ENCODE measurements at regions not wholly inside any gene's neighbourhood (a gene's known extent, or its start where the extent isn't known, plus 50 kb on each side); places are given as distances from the start of the nearest gene placed in this dataset.

DNA sequence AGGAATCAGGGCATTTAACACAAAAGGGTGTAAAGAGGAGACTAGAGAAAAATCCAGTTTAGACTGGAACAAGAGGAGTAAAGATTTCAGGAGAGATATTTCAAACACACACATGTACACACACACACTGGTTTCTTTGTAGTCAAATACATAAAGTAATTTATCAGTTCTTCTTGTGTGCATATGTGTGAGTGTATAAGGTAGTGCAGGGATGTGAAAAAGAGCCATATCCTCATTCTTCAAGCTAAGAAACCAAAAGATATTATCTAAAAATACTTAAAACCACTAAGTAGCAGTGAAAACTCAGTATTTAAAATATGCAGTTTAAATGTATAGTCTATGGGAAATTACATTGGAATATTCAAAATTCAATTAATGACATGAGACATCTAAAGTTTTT is 52.5 kb upstream of the CARD18 start:
- ChIA-PET RAD21 (ENCODE audit: unreplicated experiment) (no interaction called here), POLR2A (no interaction called here), CTCF (no interaction called here), SMC1A (ENCODE audit: uncharacterized antibody, unreplicated experiment) (no interaction called here)
- H3K79me2 ChIP-seq (ENCODE audit: control insufficient read depth, insufficient read depth, low read length), result no peaks in the 10 kb centered on the region
- H3K9ac ChIP-seq (ENCODE audit: control insufficient read depth, insufficient read depth, low read length), result no peak overlapping the region
- H3K9me3 ChIP-seq (replicated peaks; ENCODE audit: control insufficient read depth, insufficient read depth, low read length), result no peaks in the 10 kb centered on the region
- H4K20me1 ChIP-seq (ENCODE audit: control insufficient read depth, insufficient read depth), result no peaks in the 10 kb centered on the region
- FAIRE-seq (no peak), ATAC-seq (no peak), DNase-seq (ENCODE audit: low read depth, low spot score) (no peak)
- no peak overlapping the region for H3K4me3 ChIP-seq
- H3K27me3 ChIP-seq (replicated peaks in 1 of 2; ENCODE audit: control insufficient read depth in 2 of 2, insufficient read depth in 2 of 2, low read length in 1 of 2), result no peaks in the 10 kb centered on the region
- no peak overlapping the region for H2AFZ ChIP-seq (ENCODE audit: control insufficient read depth, low read depth, low read length)
- no peaks in the 10 kb centered on the region for H3K4me1 ChIP-seq (ENCODE audit: control insufficient read depth, insufficient read depth, low read length)
- H3K27ac ChIP-seq (ENCODE audit: control insufficient read depth, insufficient read depth), result no peak overlapping the region
- in situ Hi-C loops (cut with MboI), result no loop called here
- BruUV-seq (replicated peaks), result no TSS peak
- intact Hi-C loops (cut with micrococcal nuclease; ENCODE audit: unreplicated experiment), result no loop called here
- H3K36me3 ChIP-seq (ENCODE audit: control insufficient read depth in 2 of 2, insufficient read depth in 2 of 2, low read length in 1 of 2), result no peaks in the 10 kb centered on the region
- H3K4me2 ChIP-seq (ENCODE audit: control insufficient read depth, insufficient read depth), result no peak overlapping the region
- TF ChIP-seq, protein P1, sequence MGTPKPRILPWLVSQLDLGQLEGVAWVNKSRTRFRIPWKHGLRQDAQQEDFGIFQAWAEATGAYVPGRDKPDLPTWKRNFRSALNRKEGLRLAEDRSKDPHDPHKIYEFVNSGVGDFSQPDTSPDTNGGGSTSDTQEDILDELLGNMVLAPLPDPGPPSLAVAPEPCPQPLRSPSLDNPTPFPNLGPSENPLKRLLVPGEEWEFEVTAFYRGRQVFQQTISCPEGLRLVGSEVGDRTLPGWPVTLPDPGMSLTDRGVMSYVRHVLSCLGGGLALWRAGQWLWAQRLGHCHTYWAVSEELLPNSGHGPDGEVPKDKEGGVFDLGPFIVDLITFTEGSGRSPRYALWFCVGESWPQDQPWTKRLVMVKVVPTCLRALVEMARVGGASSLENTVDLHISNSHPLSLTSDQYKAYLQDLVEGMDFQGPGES (IDR thresholded peaks at IDR 0.05), result no peak
- TF ChIP-seq NFYB (IDR thresholded peaks at IDR 0.05; ENCODE audit: insufficient read depth, low read depth, low read length) (no peak), RCOR1 (conservative IDR thresholded peaks at IDR 0.05; ENCODE audit: low read depth, low read length) (no peak), BHLHE40 (IDR thresholded peaks at IDR 0.05; ENCODE audit: borderline replicate concordance in 1 of 2, low read depth in 2 of 2, low read length in 1 of 2) (no peak), MEF2B (IDR thresholded peaks at IDR 0.05; ENCODE audit: partially characterized antibody, poor library complexity, severe bottlenecking) (no peak), ATF7 (IDR thresholded peaks at IDR 0.05; ENCODE audit: low read depth) (no peak), NRF1 (conservative IDR thresholded peaks at IDR 0.05; ENCODE audit: low read depth, low read length) (no peak), TCF12 (IDR thresholded peaks at IDR 0.05; ENCODE audit: low read depth, low read length) (no peak), IKZF1 (conservative IDR thresholded peaks at IDR 0.05) (no peak), JUND (IDR thresholded peaks at IDR 0.05; ENCODE audit: low read depth, low read length) (no peak), NFYA (IDR thresholded peaks at IDR 0.05; ENCODE audit: borderline replicate concordance, low read depth, low read length) (no peak)
- TF ChIP-seq, protein P2, sequence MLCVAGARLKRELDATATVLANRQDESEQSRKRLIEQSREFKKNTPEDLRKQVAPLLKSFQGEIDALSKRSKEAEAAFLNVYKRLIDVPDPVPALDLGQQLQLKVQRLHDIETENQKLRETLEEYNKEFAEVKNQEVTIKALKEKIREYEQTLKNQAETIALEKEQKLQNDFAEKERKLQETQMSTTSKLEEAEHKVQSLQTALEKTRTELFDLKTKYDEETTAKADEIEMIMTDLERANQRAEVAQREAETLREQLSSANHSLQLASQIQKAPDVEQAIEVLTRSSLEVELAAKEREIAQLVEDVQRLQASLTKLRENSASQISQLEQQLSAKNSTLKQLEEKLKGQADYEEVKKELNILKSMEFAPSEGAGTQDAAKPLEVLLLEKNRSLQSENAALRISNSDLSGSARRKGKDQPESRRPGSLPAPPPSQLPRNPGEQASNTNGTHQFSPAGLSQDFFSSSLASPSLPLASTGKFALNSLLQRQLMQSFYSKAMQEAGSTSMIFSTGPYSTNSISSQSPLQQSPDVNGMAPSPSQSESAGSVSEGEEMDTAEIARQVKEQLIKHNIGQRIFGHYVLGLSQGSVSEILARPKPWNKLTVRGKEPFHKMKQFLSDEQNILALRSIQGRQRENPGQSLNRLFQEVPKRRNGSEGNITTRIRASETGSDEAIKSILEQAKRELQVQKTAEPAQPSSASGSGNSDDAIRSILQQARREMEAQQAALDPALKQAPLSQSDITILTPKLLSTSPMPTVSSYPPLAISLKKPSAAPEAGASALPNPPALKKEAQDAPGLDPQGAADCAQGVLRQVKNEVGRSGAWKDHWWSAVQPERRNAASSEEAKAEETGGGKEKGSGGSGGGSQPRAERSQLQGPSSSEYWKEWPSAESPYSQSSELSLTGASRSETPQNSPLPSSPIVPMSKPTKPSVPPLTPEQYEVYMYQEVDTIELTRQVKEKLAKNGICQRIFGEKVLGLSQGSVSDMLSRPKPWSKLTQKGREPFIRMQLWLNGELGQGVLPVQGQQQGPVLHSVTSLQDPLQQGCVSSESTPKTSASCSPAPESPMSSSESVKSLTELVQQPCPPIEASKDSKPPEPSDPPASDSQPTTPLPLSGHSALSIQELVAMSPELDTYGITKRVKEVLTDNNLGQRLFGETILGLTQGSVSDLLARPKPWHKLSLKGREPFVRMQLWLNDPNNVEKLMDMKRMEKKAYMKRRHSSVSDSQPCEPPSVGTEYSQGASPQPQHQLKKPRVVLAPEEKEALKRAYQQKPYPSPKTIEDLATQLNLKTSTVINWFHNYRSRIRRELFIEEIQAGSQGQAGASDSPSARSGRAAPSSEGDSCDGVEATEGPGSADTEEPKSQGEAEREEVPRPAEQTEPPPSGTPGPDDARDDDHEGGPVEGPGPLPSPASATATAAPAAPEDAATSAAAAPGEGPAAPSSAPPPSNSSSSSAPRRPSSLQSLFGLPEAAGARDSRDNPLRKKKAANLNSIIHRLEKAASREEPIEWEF (IDR thresholded peaks at IDR 0.05; ENCODE audit: insufficient replicate concordance, low read depth, low read length), result no peak
- TF ChIP-seq, protein P3, sequence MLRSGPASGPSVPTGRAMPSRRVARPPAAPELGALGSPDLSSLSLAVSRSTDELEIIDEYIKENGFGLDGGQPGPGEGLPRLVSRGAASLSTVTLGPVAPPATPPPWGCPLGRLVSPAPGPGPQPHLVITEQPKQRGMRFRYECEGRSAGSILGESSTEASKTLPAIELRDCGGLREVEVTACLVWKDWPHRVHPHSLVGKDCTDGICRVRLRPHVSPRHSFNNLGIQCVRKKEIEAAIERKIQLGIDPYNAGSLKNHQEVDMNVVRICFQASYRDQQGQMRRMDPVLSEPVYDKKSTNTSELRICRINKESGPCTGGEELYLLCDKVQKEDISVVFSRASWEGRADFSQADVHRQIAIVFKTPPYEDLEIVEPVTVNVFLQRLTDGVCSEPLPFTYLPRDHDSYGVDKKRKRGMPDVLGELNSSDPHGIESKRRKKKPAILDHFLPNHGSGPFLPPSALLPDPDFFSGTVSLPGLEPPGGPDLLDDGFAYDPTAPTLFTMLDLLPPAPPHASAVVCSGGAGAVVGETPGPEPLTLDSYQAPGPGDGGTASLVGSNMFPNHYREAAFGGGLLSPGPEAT (IDR thresholded peaks at IDR 0.05; ENCODE audit: low read depth), result no peak
- TF ChIP-seq, protein P4, sequence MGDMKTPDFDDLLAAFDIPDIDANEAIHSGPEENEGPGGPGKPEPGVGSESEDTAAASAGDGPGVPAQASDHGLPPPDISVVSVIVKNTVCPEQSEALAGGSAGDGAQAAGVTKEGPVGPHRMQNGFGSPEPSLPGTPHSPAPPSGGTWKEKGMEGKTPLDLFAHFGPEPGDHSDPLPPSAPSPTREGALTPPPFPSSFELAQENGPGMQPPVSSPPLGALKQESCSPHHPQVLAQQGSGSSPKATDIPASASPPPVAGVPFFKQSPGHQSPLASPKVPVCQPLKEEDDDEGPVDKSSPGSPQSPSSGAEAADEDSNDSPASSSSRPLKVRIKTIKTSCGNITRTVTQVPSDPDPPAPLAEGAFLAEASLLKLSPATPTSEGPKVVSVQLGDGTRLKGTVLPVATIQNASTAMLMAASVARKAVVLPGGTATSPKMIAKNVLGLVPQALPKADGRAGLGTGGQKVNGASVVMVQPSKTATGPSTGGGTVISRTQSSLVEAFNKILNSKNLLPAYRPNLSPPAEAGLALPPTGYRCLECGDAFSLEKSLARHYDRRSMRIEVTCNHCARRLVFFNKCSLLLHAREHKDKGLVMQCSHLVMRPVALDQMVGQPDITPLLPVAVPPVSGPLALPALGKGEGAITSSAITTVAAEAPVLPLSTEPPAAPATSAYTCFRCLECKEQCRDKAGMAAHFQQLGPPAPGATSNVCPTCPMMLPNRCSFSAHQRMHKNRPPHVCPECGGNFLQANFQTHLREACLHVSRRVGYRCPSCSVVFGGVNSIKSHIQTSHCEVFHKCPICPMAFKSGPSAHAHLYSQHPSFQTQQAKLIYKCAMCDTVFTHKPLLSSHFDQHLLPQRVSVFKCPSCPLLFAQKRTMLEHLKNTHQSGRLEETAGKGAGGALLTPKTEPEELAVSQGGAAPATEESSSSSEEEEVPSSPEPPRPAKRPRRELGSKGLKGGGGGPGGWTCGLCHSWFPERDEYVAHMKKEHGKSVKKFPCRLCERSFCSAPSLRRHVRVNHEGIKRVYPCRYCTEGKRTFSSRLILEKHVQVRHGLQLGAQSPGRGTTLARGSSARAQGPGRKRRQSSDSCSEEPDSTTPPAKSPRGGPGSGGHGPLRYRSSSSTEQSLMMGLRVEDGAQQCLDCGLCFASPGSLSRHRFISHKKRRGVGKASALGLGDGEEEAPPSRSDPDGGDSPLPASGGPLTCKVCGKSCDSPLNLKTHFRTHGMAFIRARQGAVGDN (IDR thresholded peaks at IDR 0.05), result no peak

Measured in GM12878 (cell line).